GM12878 (cell line): ENCODE measurements at regions not wholly inside any gene's neighbourhood (a gene's known extent, or its start where the extent isn't known, plus 50 kb on each side); places are given as distances from the start of the nearest gene placed in this dataset.

ENCODE experiments used
- EP300 ChIP-seq, 2 experiments: fragments of 150-350 bp in 1 of 2; IDR thresholded peaks; 2 replicates each; pipeline ENCODE4 v1.6.1; 2011 to 2012; ENCODE audit warnings: low read depth in 2 of 2, low read length in 2 of 2, borderline replicate concordance in 1 of 2, improper control_type of control experiment in 1 of 2, inconsistent platforms in 1 of 2; ENCODE audit not compliant: control insufficient read depth in 1 of 2
- NR2C2 ChIP-seq: IDR thresholded peaks from 2 replicates; pipeline ENCODE4 v1.6.1; 2011; ENCODE audit warnings: borderline replicate concordance, low read depth; ENCODE audit not compliant: control insufficient read depth, insufficient read length
- POLR2A ChIP-seq: IDR thresholded peaks from 2 replicates; pipeline ENCODE4 v1.6.1; 2011; ENCODE audit warnings: low read depth, mild to moderate bottlenecking, low read length

DNA sequence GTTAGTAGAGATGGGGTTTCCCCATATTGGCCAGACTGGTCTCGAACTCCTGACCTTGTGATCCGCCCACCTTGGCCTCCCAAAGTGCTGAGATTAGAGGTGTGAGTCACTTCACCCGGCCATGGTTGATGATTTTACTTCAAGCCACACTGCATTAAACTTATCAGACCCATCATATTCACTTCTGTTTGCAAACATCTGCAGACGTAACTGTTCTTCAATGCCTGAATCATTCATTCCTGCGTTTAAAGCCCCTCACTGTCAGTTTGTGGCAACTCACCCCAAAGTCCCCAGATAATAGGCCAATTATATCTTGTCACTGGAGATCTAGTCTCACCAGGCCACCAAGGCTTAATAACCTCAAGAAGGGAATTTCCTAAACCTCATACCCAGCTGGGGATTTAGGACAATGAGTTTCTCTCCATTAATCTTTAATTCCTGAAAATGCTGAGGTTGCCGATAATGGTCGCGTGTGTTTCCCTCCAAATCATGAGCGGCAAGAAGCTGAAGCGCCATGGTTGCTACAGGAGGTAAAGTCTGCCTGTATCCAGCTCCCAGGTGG lies 229.6 kb downstream of the LY86 start:
- TF ChIP-seq EP300 (IDR thresholded peaks at IDR 0.05; ENCODE audit: borderline replicate concordance in 1 of 2, control insufficient read depth in 1 of 2, low read depth in 2 of 2, low read length in 2 of 2) (peak in 1 of 2 experiments; percentile 23; a peak in 1 of 4 replicates), POLR2A (no peak), NR2C2 (no peak)
